GM21717 (cell line): ENCODE measurements at regions not wholly inside any gene's neighbourhood (a gene's known extent, or its start where the extent isn't known, plus 50 kb on each side); places are given as distances from the start of the nearest gene placed in this dataset.
"Not testable (repeated sequence)": the region's sequence is repeated elsewhere in the genome, so short reads cannot be mapped to it uniquely, and the experiment has no call there.

Experiments used
- ATAC-seq: cut with Tn5 transposase; IDR thresholded peaks from one replicate; pipeline ENCODE4 v1.9.1; 2021; ENCODE audit warnings: mild to moderate bottlenecking, moderate library complexity; ENCODE audit not compliant: unreplicated experiment

DNA sequence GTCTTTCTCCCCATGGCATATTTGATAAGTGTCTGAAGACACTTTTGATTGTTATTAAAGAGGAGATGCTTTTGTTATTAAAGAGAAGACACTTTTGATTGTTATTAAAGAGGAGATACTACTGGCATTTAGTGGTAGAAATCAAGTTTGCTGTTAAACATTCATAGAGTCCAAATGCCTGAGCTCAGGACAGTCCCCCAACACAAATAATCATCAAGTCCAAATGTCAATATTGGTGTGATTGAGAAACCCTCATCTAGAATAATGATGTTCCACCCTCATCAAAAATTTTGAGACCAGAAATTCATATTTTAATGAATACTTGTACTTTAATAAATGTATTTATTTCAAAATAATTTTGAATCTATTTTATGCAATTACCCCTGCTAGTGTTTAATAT lies 1412.9 kb upstream of the PCDH7 start:
- no peak for ATAC-seq

DNA sequence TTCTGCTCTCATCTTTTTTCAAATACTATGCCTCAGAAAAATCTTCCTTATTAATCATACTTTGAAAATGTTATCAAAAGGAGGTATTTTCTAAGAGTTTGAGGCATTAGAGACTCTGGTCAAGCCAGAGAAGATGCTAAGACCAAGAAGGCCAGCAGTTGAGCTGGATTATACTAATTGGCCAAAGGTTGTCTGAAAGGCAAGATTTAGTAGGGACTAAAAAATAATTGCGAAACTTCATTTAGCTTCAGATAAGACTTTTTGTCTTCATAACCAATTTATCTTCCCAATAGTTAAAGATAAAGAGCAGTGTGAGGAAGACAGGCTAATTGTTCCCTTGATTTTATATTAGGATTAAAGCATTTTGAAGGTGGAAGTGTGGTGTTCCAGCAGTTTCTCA lies 1412.4 kb upstream of the PCDH7 start:
- ATAC-seq = no peak

DNA sequence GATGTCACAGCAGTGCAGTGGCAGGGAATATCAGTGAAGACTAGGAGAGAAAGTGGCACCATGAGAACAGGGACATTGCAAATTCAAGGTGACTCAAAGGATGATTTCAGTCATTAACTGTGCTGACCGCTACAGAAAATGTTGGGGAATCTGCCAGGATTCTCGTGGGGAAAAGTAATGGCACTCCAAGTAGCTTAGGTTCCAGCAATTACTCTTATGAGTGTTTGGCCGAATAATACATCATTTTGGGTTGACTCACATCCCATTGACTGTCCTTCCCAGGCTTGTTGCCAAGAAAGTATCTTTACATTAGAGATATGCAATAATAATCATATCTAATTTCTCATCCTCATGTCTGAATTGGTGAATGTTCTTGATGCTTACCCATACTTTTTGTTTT lies 1411.1 kb upstream of the PCDH7 start:
- ATAC-seq = no peak

DNA sequence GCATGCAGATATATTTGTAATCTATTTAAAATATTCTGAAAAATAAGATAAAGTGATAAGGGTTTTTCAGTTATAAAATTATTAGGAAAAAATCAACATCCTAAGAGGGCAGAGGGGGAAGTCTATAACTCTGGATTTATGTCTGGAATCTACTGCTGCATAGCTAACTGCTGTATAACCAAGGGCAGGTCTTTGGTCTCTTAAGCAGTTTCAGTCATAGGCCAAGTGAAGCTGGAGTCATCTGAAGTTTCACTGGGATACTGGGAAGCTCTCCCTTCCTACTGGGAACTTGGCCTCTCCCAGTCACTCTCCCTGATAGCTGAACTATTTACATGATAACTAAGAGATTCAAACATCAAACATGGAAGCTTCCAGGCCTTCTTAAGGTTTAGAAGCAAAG lies 1409.9 kb upstream of the PCDH7 start:
- ATAC-seq = no peak

DNA sequence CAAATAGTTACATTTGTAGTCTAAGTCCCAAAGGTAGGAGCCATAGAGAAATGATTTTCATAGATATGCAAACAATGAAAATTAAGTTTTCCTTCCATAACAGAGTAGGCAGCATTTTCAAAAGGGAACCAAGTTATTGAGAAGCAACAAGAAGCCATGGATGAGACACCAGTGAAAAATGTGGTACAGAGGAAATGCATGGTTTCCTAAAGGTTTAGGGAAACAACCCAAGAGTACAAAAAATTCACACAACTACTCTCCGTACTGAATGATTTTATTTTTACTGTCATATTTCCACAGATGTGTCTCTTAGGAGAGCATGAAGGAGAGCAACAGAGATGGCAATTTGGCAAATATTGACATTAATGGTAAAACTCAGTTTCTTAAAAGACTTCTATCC lies 1408.9 kb upstream of the PCDH7 start:
- ATAC-seq = no peak

DNA sequence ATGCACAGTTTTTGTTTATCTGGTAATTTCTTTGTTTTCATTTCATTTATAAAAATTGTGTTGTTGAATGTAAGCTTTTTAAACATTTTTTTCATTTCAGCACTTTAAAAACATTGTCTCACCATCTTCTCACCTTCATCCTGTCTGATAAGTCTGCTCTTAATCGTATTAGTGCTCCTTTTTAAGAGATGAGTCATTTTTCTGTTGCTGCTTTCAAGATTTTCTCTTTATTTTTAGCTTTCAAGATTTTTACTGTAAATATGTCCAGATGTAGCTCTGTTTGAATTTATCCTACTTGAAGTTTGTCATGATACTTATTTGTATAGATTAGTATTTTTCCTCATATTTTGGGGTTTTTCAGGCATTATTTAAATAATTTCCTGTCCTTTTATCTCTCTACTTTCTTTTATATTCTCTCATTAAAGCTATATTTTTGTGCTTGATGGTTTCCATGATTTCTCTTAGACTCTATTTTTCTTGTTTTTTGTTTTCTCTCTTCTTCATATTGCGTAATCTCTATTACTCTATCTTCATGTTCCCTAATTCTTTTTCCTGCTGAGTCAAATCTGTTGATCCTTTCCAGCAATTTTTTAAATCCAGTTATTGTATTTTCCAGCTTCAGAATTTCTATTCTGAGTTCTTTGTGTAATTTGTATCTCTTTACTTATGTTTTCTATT lies 1400.4 kb upstream of the PCDH7 start:
- no peak for ATAC-seq

DNA sequence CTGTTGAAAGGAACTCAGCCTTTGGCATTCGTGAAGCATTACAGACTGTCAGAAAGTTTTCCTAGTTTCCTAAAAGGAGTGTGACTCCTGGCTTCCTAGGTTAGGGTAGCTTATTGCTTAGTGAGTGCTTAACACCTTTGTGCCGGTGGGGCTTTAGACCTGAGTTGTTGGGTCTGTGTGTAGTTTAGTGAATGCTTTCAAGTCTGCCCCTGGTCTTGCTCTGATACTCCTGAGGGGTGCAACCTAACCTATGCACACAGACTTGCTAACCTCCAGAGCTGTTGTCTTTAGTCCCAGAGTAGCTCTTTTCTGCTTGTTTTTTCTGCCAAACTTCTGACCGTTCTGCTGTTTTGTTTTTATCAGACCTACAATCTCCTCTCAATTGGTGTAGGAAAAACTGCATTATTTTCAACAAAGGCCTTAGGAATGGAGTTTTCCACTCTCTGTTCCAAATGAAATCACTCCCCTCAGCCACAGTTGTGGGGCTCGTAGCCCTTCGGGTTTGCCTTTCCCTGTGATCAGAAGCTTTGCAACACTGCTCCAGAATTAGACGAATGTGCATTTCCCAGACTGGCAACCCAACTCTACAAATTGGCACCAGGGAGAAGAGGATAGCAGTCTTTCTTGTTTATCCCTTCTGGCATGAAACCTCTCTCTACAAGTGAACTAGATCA lies 1399.1 kb upstream of the PCDH7 start:
- ATAC-seq = no peak

DNA sequence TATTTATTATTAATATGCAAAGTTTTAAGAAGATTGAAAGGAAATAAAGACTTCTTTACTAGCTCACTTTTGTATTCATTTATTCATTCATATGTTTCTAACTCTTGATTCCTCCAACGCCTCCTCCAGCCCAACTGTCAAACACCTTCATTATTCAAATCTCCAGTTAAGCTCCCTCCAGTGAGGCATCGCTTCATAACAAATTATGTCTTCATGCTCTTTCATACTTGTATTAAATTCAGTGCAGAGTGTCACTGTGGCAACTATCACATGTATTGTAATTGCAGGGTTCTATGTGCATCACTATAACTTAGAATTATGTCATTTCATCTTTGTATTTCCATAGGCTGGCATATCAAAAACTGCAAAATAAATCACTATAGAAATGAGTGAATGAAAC lies 1394.2 kb upstream of the PCDH7 start:
- no peak for ATAC-seq

DNA sequence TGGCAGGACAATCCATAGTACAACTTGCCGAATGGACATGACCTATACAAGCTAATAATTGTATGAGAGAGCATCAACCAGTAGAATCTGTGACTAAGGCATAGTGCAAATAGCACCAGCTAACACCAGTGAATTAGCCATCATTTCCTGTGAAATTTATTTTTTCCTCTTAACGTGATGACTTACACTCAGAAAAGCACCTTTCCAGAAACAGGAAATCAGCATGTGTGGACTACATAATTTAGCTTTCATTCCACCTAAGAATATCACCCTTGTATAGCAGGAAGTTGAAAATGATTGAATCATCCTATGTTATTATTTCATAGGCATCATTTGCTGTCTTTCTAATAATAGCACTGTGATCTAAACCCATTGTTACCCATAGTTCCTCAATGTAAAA lies 1393.4 kb upstream of the PCDH7 start:
- no peak for ATAC-seq

DNA sequence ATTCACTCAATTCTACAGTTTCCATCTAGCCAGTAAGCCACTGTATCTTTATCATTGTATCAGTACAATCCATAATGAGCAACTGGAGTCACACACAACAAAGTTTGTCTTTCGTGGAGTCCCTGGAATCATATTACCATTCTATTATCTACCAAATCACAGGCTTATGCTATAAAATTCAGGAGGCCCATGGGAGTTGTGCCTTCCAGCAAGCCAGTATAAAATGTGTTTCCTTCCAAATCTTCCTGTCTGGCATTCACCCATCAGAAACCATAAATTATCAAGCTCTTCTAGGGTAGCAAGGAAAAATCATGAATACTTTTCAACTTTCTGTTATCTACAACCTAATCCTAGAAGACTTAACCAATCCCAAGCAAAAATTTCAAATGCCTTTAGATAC lies 1383.3 kb upstream of the PCDH7 start:
- no peak for ATAC-seq

DNA sequence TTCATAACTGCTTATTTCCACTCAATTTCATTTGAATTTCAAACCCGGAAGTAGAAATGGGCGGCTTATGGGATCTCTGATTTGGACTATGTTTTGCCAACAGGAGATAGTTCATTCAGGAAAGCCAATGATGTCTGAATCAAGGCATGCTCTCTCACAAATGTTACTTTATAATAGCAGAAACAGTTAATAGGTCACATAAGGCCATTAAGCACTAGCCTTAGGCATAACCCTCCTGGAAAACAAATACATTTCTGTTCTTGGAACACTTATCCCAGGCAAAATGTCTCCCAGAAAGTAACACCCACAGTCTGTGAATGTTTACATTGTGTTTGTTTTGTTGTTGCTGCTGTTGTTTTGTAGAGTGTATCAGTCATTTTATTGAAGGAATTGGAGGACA lies 1347.2 kb upstream of the PCDH7 start:
- no peak for ATAC-seq

DNA sequence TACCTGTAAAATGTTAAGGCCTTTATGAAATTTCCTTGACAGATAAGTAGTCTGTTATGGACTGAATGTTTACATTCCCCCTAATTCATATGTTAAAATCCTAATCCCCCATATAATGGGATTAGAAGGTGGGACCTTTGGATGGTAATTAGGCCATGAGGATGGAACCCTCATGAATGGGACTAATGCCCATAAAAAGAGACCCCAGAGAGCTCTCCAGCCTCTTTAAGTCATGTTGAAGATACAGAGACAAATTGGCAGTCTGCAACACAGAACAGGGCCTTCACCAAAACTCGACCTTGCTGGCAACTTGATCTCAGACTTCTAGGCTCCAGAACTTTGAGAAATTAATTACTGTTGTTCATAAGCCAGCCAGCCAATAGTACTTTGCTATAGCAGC lies 1344.5 kb upstream of the PCDH7 start:
- no peak for ATAC-seq

DNA sequence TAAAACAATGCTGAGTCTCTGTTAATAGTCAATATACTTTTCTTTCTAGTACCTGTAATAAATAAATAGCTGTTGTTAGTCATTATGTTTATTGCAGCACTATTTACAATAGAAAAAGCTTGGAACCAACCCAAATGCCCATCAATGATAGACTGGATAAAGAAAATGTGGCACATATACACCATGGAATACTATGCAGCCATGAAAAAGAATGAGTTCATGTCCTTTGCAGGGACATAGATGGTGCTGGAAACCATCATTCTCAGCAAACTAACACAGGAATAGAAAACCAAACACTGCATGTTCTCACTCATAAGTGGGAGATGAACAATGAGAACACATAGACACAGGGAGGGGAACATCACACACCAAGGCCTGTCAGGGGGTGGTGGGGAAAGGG lies 1341.9 kb upstream of the PCDH7 start:
- not testable (repeated sequence) for ATAC-seq

DNA sequence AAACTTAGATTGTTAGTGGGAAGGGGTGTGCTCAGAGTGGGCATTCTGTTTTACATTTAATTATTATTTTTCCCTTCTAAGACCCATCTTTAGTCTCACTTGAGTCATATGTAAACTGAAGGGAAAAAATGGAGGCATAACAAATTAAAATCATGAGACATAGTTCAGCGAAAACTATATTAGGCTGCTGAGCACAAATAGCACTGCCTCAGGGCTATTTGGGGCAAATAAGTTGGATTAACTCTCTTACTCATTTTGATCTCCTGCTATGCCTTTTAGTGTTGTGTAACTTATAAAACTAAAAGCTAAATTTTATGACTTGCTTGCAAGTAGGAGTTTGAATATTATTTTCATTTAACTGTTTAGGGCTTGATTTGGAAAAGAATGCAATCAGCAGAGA lies 1329.2 kb upstream of the PCDH7 start:
- no peak for ATAC-seq

DNA sequence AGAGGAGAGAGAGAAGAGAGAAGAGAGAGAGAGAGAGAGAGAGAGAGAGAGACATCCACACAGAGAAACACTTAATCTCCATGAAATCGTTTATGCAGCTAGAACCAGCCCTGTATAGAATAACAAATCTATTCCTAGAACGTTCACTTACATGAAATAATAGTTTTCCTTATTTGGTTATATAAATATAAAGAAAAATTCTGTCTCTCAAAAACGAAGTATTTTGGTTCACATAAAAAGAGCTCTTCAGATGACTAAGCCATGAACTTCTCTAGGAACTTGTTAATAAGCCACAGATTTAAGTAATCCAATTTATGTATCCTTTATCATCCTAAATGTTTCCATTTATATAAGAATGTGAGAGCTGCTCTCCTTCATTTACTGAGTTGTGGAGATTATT lies 1315.1 kb upstream of the PCDH7 start:
- no peak for ATAC-seq

DNA sequence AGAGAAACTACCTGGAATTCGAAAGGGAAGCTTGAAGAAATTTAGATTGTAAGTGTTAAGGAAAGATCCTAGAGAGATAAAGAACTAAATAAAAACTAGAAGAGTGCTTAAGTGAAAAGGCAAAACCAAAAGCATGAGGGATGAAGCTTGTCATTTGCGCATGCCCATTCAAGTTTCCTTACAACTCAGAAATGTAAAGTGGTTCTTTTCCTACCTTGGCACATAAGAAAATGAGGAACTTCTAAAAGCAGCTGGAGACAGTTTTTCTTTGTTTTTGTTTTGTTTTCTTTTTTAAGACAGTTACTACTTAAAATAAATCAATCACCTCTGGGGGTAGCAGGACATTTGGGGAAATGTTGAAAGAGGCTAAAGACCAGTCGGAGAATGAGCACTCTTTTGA lies 1304.4 kb upstream of the PCDH7 start:
- no peak for ATAC-seq

DNA sequence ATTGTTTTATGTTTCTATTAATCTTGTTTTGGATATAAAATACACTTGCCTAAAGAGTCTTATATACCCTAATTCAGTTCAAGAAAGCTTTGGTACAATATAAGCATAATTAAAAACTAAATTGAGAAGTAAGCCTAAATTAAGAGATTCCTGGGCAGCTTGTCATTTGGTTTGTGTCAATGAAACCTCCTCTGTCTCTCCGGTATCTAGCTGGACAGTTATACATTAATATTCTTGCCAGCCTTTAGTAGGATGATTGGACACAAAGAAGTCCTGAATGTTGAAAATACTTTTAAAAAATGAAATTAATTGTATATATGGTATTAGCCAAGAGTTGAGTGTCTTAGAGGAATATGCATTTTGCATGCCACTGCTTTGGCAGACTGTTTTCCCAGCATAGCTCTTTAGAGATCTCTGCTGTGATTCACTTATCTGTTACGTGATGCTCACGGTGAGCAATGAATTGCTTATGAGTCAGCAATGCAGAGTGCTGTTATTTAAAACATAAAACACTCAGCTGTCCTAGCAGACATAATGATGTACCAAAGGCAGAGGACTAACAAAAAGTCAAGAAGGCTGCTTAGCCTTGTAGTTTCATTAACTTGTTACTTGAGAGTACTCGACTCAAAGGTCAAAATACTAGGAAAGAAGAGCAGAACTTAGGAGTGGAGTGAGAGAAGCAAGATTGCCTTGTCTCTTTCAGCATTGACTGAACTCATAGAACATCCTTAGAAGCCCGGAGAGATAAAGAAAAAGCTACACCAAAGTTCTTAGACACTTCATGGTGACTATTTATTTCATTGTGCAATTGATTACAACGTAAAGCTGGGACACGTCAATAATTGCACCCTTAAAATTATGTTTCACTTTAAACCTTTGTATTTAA lies 1296.1 kb upstream of the PCDH7 start:
- ATAC-seq = no peak

DNA sequence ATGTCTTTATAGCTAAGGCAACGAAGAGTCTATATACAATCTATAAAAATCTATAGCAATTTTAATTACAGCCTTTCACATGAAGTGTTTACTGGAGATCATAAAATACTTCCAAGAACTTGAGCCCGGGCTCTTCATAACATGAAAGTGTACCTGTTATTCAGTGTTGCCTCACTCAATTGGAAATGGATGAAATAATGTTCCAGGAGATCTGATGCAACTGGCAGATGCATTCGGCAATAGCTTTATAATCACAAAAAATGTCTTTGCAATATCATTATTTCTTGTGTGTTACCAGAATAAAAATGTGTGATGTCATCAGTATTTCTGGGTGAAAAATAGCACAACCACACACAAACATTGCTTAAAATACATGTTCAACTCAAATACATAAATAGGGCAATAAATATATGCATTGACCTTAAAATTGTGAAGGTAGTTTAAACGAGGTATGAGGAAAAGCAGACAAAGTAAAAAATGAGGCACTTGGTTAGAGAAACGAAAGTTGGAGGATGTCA lies 1266.8 kb upstream of the PCDH7 start:
- ATAC-seq = no peak

DNA sequence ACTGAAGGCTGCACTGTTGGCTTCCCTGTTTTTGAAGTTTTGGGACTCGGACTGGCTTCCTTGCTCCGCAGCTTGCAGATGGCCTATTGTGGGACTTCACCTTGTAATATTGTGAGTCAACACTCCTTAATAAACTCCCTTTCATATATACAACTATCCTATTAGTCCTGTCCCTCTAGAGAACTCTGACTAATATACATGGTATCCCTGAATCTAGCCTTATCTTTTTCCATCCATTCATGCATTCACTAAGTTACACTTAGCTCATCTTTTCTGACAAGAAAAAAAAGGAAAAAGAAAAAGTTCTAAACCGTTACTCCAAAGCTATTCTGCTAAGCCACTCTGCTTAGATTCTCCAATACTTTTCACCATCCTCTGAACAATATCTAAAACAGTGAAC lies 1260.2 kb upstream of the PCDH7 start:
- no peak for ATAC-seq

DNA sequence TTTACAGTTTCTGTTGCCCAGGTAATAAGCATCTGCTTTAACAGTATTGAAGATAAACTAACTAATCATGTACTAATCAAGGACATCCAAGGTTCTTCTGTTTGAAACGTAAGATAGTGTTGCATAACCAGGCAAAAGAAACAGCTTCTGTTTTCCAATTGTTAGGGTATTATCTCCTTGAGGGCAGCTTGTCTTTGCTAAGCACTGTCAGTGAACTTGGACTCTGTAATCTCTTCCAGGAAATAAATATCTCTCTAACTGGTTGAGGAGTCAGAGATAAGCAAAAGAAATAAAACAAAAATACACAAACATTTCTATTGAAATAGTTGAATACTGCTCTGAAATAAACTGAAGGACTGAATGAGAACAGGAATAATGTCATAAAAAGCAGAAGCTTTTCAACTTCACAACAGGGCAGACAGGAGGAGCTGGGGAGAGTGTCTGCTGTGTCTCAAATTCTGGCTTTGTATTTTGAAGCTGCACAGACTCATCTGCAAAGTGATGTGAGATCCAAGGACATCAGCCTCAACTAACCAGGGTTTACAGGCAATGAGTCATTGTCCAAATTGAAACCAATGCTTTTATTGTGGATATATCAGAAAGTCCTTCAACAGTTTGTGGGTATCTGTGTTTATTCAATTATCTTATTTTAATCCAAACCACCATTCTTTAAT lies 1253.0 kb upstream of the PCDH7 start:
- ATAC-seq = no peak
